VCaP (cell line): ENCODE measurements at regions not wholly inside any gene's neighbourhood (a gene's known extent, or its start where the extent isn't known, plus 50 kb on each side); places are given as distances from the start of the nearest gene placed in this dataset.

Source experiments
- H3K27ac ChIP-seq: fragments of 450-650 bp; 2 replicates; pipeline ENCODE4 v1.5.1; 2017
- CTCF ChIP-seq: fragments of 450-650 bp; conservative IDR thresholded peaks from 2 replicates; pipeline ENCODE4 v1.5.1; 2017; ENCODE audit warnings: mild to moderate bottlenecking, moderate library complexity

GRCh38 chr3:88812576-88812975, 294.8 kb upstream of the EPHA3 start:
- H3K27ac ChIP-seq = no peak overlapping the region
- no peak for TF ChIP-seq CTCF

- no peak overlapping the region for H3K27ac ChIP-seq
- no peak for TF ChIP-seq CTCF
These were observed 291.0 kb upstream of the EPHA3 start for GRCh38 chr3:88816445-88816844.

- H3K27ac ChIP-seq = no peak overlapping the region
- TF ChIP-seq CTCF = no peak
These were observed 282.5 kb upstream of the EPHA3 start for GRCh38 chr3:88824666-88825564.

DNA sequence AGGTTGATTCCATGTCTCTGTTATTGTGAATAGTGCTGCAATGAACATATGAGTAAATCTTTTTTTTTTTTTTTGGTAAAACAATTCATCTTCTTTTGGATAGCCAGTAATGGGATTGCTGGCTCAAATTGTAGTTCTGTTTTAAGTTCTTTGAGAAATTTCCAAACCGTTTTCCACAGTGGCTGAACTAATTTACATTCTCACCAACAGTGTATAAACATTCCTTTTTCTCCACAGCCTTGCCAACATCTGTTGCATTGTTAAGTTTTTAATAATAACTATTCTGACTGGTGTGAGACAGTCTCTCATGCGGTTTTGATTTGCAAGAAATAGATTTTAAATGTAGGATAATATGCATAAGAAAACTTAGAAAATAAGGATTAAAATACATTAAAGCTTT, 279.0 kb upstream of the EPHA3 start:
- TF ChIP-seq CTCF = no peak

DNA sequence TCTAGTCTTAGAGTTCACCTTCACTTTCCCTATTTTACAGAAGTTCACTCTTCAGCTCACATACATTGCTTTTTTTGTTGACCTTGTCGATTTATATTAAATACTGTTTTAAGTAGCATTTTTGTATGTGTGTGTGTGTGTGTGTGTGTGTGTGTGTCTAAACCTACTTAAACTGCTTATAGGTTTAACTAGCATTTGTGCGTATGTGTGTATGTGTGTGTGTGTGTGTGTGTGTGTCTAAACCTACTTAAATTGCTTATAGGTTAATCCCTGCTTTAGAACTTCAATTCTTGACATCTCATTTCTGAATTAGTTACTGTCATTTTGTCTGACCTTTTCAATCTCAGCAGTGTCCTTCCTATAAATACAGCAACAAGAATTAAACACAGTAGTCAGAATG, 254.8 kb upstream of the EPHA3 start:
- H3K27ac ChIP-seq = no peak overlapping the region
- TF ChIP-seq CTCF = no peak

More for the DNA sequence above, 279.0 kb upstream of the EPHA3 start:
- no peak overlapping the region for H3K27ac ChIP-seq

- H3K27ac ChIP-seq = no peak overlapping the region
- TF ChIP-seq CTCF = no peak
These were observed 244.2 kb upstream of the EPHA3 start for GRCh38 chr3:88863196-88863595.

DNA sequence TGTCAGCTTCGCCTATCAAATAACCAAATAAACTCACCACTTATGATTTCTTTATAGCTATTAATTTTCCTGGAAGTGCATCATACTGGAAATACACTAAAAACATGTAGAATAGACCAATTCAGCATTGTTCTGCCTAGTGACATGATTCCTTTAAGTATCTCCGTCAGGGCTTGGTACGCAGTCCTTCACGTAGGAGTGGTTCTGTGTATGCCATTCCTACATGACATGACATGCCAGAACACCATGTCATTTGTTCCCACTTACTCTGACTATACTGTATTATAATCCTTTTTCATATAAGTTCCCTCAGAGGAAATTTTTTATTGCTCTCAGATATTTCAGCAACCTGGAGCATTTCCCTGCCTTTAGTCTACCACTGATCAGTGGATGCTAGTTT, 230.7 kb upstream of the EPHA3 start:
- no peak for TF ChIP-seq CTCF
- no peak overlapping the region for H3K27ac ChIP-seq
